ENCODE measurements at regions not wholly inside any gene's neighbourhood (a gene's known extent, or its start where the extent isn't known, plus 50 kb on each side); places are given as distances from the start of the nearest gene placed in this dataset.

DNA sequence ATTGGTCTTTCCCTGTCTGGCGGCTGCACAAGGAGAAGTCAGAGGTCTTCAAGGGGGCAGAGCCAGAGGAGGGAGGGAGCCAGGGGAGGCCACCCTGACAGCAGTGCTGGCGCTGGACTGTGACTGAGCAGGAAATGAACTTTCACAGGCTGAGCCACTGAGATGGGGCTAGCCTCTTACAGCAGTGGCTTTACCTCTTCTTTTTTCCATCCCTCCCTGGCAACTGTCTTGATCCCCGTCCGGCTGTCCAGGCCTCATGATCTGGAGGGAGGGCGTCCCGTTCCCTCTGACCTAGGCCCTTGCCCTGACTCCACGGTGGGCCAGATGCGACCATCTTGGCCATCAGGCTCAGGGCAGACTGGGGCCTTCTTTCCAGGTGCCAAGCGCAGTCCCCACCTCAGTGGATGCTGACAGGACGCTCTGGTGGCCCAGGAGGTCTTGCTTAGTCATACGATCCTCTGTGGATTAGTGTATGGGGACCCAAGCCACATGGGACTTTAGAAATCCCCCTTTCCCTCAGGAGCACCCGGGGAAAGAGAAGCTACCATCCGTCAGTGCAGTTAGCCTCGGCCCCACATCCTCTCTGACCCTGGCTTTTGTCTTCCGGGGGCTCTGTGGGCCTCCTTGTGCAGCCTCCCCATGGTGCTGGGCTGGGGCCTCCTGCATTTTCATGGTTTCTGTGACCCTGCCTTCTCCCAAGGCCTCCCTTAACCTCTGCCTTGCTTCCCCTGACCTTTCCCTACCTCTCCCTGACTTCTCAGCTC is 57.4 kb upstream of the CCDC167 start:
- Mint-ChIP-seq H3K36me3 (ENCODE audit: low read depth) (no peaks in the 10 kb centered on the region), H3K27me3 (ENCODE audit: low read depth) (peaks cover 6% of the 10 kb centered on the region), H3K4me1 (ENCODE audit: low read depth) (peaks cover 23% of the 10 kb centered on the region), H3K27ac (ENCODE audit: unreplicated experiment) (no peak overlapping the region), H3K4me3 (ENCODE audit: unreplicated experiment) (no peak overlapping the region), H3K9me3 (ENCODE audit: low read depth) (no peaks in the 10 kb centered on the region)
- no peak for DNase-seq (ENCODE audit: low spot score)
- TF ChIP-seq, protein P1, sequence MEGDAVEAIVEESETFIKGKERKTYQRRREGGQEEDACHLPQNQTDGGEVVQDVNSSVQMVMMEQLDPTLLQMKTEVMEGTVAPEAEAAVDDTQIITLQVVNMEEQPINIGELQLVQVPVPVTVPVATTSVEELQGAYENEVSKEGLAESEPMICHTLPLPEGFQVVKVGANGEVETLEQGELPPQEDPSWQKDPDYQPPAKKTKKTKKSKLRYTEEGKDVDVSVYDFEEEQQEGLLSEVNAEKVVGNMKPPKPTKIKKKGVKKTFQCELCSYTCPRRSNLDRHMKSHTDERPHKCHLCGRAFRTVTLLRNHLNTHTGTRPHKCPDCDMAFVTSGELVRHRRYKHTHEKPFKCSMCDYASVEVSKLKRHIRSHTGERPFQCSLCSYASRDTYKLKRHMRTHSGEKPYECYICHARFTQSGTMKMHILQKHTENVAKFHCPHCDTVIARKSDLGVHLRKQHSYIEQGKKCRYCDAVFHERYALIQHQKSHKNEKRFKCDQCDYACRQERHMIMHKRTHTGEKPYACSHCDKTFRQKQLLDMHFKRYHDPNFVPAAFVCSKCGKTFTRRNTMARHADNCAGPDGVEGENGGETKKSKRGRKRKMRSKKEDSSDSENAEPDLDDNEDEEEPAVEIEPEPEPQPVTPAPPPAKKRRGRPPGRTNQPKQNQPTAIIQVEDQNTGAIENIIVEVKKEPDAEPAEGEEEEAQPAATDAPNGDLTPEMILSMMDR (IDR thresholded peaks at IDR 0.05), result no peak

DNA sequence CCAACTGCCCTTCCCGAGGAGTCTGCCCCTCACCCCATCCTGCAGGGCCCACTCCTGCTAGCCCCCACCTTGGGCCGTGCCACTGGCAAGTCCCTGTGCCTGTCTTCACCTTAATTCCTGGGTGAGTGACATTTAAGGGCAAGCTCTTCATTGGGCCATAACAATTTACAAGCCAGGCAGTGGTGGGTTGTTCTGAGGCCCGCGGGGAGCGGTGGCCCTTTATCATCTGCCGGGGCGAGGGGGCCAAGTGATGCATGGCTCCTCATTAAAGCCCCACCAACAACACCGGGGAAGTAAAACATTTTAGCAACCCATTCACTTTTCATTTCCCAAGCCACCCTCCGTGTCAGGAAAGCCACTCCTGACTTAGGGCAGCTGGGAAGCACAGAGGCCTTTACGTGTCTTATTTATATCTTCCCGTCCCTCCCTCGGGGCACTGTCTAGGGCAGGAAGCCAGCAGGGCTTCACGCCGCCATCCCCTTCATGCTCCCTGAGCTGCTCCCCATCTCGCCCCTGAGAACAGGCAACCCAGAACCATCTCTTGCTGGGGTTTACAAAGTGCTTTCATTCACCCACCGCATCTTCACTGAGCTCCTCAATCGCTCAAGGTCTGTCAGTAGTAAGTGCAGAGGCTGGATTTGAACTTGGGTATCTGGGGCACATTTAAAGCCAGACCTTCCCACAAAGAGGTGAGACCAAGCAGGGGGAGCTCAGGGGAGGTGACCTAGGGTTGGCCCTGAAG is 55.5 kb upstream of the CCDC167 start:
- peaks cover 23% of the 10 kb centered on the region for H3K4me1 Mint-ChIP-seq (ENCODE audit: low read depth)
- peaks cover 6% of the 10 kb centered on the region for H3K27me3 Mint-ChIP-seq (ENCODE audit: low read depth)
- no peak overlapping the region for H3K4me3 Mint-ChIP-seq (ENCODE audit: unreplicated experiment)
- no peaks in the 10 kb centered on the region for H3K36me3 Mint-ChIP-seq (ENCODE audit: low read depth)
- no peak overlapping the region for H3K27ac Mint-ChIP-seq (ENCODE audit: unreplicated experiment)
- TF ChIP-seq, protein P1 (IDR thresholded peaks at IDR 0.05), result no peak
- no peak for DNase-seq (ENCODE audit: low spot score)
- no peaks in the 10 kb centered on the region for H3K9me3 Mint-ChIP-seq (ENCODE audit: low read depth)

DNA sequence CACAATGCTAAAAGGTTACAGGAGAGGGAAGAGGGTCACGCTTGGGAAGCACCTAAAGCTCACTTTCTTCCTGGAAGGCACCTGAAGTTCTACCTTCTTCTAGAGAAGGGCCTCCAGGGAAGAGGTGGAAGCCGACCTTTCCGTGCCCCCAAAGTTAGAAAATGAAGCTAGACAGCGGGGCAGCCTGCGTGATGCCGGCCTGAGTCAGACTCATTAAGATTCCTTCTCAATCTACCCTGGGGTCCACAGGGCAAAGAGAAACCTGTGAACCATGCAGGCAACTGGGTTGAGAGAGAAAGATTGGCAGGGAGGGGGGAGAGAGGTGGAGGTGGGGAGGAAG is 54.8 kb upstream of the CCDC167 start:
- TF ChIP-seq, protein P1 (IDR thresholded peaks at IDR 0.05), result no peak
- Mint-ChIP-seq H3K27me3 (ENCODE audit: low read depth) (no peaks in the 10 kb centered on the region), H3K9me3 (ENCODE audit: low read depth) (no peaks in the 10 kb centered on the region), H3K36me3 (ENCODE audit: low read depth) (no peaks in the 10 kb centered on the region), H3K4me3 (ENCODE audit: unreplicated experiment) (no peak overlapping the region), H3K27ac (ENCODE audit: unreplicated experiment) (no peak overlapping the region), H3K4me1 (ENCODE audit: low read depth) (peaks cover 23% of the 10 kb centered on the region)
- DNase-seq (ENCODE audit: low spot score), result no peak

DNA sequence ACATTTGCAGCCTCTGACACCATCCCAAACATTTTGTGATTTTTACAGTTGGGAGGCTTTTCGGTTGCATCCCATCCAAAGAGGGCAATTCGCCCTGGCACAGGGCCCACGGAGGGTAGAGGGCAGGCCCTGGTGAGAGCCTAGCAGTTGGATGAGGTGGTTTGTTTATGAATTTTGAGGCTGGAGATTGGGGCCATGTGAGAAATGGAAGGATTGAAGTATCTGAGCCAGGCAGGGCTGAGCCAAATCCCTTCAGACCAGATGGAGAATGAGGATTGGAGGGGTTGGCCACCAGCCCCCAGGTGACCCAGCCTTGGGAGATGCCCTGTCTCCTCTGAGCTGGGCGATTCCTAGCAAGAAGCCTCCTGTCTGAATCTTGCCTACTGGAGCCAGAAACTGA is 52.6 kb upstream of the CCDC167 start:
- DNase-seq (ENCODE audit: low spot score), result no peak
- Mint-ChIP-seq H3K27ac (ENCODE audit: unreplicated experiment) (no peak overlapping the region), H3K9me3 (ENCODE audit: low read depth) (no peaks in the 10 kb centered on the region), H3K36me3 (ENCODE audit: low read depth) (no peaks in the 10 kb centered on the region), H3K27me3 (ENCODE audit: low read depth) (no peaks in the 10 kb centered on the region), H3K4me3 (ENCODE audit: unreplicated experiment) (no peak overlapping the region), H3K4me1 (ENCODE audit: low read depth) (peaks cover 28% of the 10 kb centered on the region)
- TF ChIP-seq, protein P1 (IDR thresholded peaks at IDR 0.05), result no peak

DNA sequence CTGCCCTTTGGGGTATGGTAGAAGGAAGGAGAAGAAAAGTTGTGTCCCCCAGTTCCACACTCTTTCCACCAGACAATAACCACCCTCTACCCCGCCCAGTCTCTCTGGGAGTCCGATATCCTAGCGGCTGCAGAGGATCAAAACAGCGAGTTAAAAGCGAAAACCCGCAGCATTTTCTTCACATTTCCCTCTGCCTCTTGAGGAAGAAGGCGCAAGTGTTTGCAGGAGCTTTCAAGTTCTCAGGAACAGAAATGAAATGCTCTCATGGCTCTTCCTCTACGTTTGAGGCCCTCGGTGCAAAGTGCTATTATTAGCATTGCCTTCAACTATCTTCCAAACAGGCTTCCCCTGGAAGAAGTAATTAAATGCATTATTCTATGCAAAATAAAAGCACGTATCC is 52.2 kb upstream of the CCDC167 start:
- TF ChIP-seq, protein P1 (IDR thresholded peaks at IDR 0.05), result no peak
- no peaks in the 10 kb centered on the region for H3K9me3 Mint-ChIP-seq (ENCODE audit: low read depth)
- no peak overlapping the region for H3K27ac Mint-ChIP-seq (ENCODE audit: unreplicated experiment)
- DNase-seq (ENCODE audit: low spot score), result no peak
- peaks cover 28% of the 10 kb centered on the region for H3K4me1 Mint-ChIP-seq (ENCODE audit: low read depth)
- H3K36me3 Mint-ChIP-seq (ENCODE audit: low read depth), result no peaks in the 10 kb centered on the region
- H3K27me3 Mint-ChIP-seq (ENCODE audit: low read depth), result no peaks in the 10 kb centered on the region
- no peak overlapping the region for H3K4me3 Mint-ChIP-seq (ENCODE audit: unreplicated experiment)
